ENCODE measurements at regions not wholly inside any gene's neighbourhood (a gene's known extent, or its start where the extent isn't known, plus 50 kb on each side); places are given as distances from the start of the nearest gene placed in this dataset.
"Not testable (repeated sequence)": the region's sequence is repeated elsewhere in the genome, so short reads cannot be mapped to it uniquely, and the experiment has no call there.

GRCh38 chr5:36392186-36392585, 90.5 kb upstream of the RANBP3L start:
- no peak for DNase-seq

GRCh38 chr5:36392818-36393217, 91.1 kb upstream of the RANBP3L start:
- no peak for DNase-seq

GRCh38 chr5:36393656-36394428, 92.1 kb upstream of the RANBP3L start:
- DNase-seq: no peak

- DNase-seq: no peak
Observed at GRCh38 chr5:36395260-36395659, 93.6 kb upstream of the RANBP3L start.

- DNase-seq: not testable (repeated sequence)
Observed at GRCh38 chr5:36395947-36396346, 94.2 kb upstream of the RANBP3L start.

DNA sequence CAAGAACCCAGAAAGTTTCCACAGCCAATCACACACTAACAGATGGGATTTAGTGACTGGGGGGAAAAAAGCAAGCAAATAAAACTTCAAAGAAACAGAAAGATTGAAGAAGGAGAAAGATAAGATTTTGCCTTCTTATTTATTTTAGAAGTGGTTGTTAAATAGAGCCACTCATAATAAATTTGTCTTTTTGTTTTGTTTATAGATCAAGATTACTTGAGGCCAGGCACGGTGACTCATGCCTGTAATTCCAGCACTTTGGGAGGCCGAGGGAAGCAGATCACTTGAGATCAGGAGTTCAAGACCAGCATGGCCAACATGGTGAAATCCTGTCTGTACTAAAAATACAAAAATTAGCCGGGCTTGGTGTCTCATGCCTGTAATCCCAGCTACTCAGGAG, 94.9 kb upstream of the RANBP3L start:
- DNase-seq: no peak

- DNase-seq: no peak
Observed at GRCh38 chr5:36397901-36398536, 96.3 kb upstream of the RANBP3L start.

GRCh38 chr5:36402512-36402906, 100.8 kb upstream of the RANBP3L start:
- DNase-seq: no peak

DNA sequence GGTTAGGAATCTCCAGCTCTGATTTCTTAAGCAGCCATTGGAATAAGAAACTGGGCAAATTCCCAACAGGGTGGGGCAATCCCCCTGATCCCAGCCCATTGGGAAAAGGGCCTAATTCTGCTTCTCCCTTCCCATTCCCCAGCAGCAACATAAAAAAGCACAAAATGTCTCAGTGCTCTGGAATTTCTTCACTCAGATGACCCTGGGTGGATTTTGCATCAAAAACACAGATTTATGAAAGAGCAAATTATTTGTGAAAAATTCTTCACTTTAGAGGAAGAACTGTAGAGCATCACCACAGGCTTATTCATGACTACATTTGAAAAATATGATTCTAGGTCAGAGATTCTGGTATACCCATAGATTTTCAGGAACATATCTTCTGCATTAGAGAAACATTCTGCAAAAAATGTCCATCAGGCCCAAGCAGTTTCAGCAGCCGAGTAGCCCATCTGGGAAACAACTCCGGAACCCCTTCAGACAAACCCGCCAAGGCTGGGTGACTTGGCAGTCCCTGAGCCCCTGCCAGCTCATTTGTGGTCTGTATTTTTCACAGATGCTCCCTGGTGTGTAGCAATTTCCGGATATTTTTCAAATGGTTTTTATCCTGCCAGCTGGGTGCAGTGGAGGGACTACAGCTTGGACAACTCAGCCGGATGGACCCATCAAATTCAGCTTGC, 102.1 kb upstream of the RANBP3L start:
- no peak for DNase-seq

GRCh38 chr5:36406023-36406422, 104.3 kb upstream of the RANBP3L start:
- DNase-seq: no peak

DNA sequence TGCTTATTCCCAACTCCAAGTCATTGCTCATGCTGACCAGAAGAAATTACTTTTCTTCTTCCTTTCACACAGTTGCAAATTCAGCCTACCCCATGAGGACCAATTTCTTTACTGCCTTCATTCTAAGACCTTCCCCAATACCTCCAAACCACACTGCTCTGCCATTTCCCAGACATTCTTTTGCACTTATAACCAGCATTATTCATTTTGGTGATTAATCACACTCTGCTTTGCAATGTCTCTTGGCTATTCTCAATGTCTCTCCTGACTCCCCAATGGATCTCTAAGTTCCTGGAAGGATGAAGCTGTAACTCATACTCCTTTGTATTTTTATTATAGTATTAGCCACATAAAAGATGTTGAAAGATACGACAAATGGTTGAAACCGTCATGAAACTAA, 105.7 kb upstream of the RANBP3L start:
- no peak for DNase-seq

GRCh38 chr5:36409711-36410110, 108.0 kb upstream of the RANBP3L start:
- not testable (repeated sequence) for DNase-seq

DNA sequence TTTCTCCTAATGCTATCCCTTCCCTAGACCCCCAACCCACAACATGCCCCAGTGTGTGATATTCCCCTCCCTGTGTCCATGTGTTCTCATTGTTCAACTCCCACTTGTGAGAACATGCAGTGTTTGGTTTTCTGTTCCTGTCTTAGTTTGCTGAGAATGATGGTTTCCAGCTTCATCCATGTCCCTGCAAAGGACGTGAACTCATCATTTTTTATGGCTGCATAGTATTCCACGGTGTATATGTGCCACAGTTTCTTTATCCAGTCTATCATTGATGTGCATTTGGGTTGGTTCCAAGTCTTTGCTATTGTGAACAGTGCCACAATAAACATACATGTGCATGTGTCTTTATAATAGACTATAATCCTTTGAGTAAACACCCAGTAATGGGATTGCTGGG, 109.0 kb upstream of the RANBP3L start:
- not testable (repeated sequence) for DNase-seq

DNA sequence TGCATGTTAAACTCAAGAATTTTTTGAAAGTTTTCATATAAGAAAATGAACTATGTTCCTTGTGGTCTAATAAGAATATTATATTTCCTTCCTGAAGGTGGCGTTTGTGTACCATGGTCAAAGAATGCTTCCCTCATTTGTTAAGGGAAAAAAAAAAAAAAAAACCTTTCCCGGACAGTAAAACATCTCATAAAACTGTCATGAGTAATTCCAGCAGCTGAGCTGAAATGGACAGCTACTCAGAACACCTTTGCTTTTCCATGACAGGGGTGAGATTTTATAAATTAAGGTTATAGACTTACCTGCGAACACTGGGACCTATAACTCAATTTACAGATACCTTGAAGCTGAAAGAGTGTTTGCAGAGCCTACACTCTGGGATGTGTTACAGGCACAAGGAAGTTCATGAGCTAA, 113.2 kb upstream of the RANBP3L start:
- no peak for DNase-seq

DNA sequence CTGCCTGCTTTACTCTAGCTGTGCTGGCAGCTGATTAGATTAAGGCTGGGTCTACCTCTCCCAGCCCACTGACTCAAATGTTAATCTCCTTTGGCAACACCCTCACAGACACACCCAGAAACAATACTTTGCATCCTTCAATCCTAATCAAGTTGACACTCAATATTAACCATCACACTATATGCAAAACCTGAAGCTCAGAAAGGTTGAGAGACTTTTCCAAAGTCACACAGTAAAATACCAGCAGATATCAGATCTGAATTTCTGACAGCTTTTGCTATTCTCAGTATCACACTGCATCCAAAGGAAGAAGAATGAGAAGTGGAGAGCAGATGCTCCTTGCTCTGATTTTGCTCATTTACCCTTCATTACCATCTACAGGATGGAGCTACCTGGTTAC, 114.9 kb upstream of the RANBP3L start:
- no peak for DNase-seq

DNA sequence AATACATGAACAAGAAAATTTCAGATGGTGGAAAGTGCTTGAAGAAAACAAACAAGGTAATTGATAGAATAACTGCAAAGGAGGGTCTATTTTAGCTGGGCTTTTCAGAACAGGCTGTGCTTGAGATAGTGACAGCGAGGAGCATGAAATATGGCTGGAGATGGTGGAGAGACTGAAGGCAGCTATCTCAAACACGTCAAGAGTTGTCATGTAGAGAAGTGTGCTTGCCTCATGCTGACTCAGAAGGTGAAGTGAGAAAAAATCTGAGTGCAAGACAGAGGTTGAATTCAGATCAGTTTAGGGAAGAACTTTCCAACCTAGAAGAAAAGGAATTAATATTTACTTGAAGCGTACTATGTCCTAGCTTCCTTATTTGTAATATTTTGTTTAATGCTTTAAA, 115.5 kb upstream of the RANBP3L start:
- DNase-seq: no peak

GRCh38 chr5:36417668-36418067, 116.0 kb upstream of the RANBP3L start:
- no peak for DNase-seq

- no peak for DNase-seq
Observed at GRCh38 chr5:36418152-36418979, 116.7 kb upstream of the RANBP3L start.

- no peak for DNase-seq
Observed at GRCh38 chr5:36421256-36421655, 119.6 kb upstream of the RANBP3L start.

GRCh38 chr5:36422952-36423351, 121.2 kb upstream of the RANBP3L start:
- DNase-seq: no peak

- DNase-seq: no peak
Observed at GRCh38 chr5:36423578-36424307, 122.0 kb upstream of the RANBP3L start.

DNA sequence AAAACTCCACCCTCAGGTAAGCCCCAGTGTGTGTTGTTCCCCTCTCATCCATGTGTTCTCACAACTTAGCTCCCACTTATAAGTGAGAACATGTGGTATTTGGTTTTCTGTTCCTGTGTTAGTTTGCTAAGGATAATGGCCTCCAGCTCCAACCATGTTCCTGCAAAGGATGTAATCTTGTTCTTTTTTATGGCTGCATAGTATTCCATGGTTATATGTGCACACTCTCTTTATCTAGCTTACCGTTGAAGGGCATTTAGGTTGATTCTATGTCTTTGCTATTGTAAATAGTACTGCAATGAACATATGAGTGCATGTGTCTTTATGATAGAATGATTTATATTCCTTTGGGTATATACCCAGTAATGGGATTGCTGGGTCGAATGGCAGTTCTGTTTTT, 124.4 kb upstream of the RANBP3L start:
- not testable (repeated sequence) for DNase-seq

Measured in stimulated activated CD4-positive, alpha-beta T cell treated with anti-CD3 and anti-CD28 coated beads, Interleukin-4, amount 100 ng/mL, for 24 hours (primary cell).